Right lobe of liver (tissue), 6 donors: ENCODE measurements at regions not wholly inside any gene's neighbourhood (a gene's known extent, or its start where the extent isn't known, plus 50 kb on each side); places are given as distances from the start of the nearest gene placed in this dataset.

Experiments used
- ATAC-seq, 4 donors: fragments of 200-7000 bp; cut with Tn5 transposase; one replicate each; pipeline ENCODE4 v1.9.1; 2020; ENCODE audit warnings: mild to moderate bottlenecking in 4 of 4, moderate library complexity in 4 of 4
- DNase-seq, 3 donors: peaks; one replicate each; pipeline ENCODE4 v3.0.0-alpha.2; 2020
- H3K27ac ChIP-seq, 3 donors: fragments of 200-600 bp; one replicate each; pipeline ENCODE4 v1.8.0; 2022
- H3K27me3 ChIP-seq, 2 donors: fragments of 200-600 bp; one replicate each; pipeline ENCODE4 v1.8.0; 2022
- H3K36me3 ChIP-seq, 4 donors: fragments of 200-600 bp; sonication (generic) in 1 of 4; one replicate each; pipeline versions ENCODE4 v1.5.1 to v1.8.0; 2017 to 2022; ENCODE audit warnings: control low read depth in 1 of 4
- H3K4me1 ChIP-seq, 4 donors: fragments of 200-600 bp; sonication (generic) in 1 of 4; one replicate each; pipeline versions ENCODE4 v1.5.1 to v1.8.0; 2017 to 2022; ENCODE audit warnings: control low read depth in 1 of 4
- H3K4me3 ChIP-seq, 3 donors: fragments of 200-600 bp; one replicate each; pipeline ENCODE4 v1.8.0; 2022
- H3K9me3 ChIP-seq, 4 donors: fragments of 200-600 bp; sonication (generic) in 1 of 4; one replicate each; pipeline versions ENCODE4 v1.5.1 to v1.8.0; 2017 to 2022; ENCODE audit warnings: control low read depth in 1 of 4
- CTCF ChIP-seq, 4 donors: fragments of 200-600 bp in 3 of 4; fragments of 450-650 bp in 1 of 4; IDR thresholded peaks; one replicate each; pipeline versions ENCODE4 v1.5.1 to v1.8.0; 2016 to 2022; ENCODE audit warnings: antibody characterized with exemption in 4 of 4, mild to moderate bottlenecking in 2 of 4
- POLR2A ChIP-seq: fragments of 450-650 bp; IDR thresholded peaks from one replicate; pipeline ENCODE4 v1.6.1; 2017; ENCODE audit warnings: antibody characterized with exemption, mild to moderate bottlenecking
- WGBS: methylation state at CpG from one replicate; pipeline ENCODE4 v1.1.6; 2018; ENCODE audit warnings: low coverage, low lambda C conversion rate; ENCODE audit not compliant: insufficient coverage; ENCODE audit errors: missing lambda C conversion rate; 5-methylcytosine and 5-hydroxymethylcytosine counted together
- intact Hi-C, 2 donors: fragments of 100-400 bp; cut with DNase I; formaldehyde crosslinking; loops; one replicate each; pipeline versions ENCODE4 v1.11.2 to v1.14.1; 2022
- donor health status: DM: no; HTN: yes; CAD: no.
- donor health status: DM: no; HTN: no; CAD: no.
- donor health status: DM: no; HTN: no; CAD: no.
- donor health status: DM: no; HTN: yes; CAD: no.
- donor health status: DM: no; HTN: yes; CAD: no.

GRCh38 chr3:66753670-66754069, 244.4 kb upstream of the KBTBD8 start:
- TF ChIP-seq POLR2A (no peak), CTCF (IDR thresholded peaks at IDR 0.05) (no peak)
- DNase-seq (no peak), ATAC-seq (no peak)
- no peaks in the 10 kb centered on the region for H3K27me3 ChIP-seq
- intact Hi-C loops = no loop called here
- no peak overlapping the region for H3K27ac ChIP-seq
- H3K4me3 ChIP-seq = no peak overlapping the region
- H3K4me1 ChIP-seq = no peaks in the 10 kb centered on the region
- H3K36me3 ChIP-seq = no peaks in the 10 kb centered on the region
- H3K9me3 ChIP-seq = no peaks in the 10 kb centered on the region

DNA sequence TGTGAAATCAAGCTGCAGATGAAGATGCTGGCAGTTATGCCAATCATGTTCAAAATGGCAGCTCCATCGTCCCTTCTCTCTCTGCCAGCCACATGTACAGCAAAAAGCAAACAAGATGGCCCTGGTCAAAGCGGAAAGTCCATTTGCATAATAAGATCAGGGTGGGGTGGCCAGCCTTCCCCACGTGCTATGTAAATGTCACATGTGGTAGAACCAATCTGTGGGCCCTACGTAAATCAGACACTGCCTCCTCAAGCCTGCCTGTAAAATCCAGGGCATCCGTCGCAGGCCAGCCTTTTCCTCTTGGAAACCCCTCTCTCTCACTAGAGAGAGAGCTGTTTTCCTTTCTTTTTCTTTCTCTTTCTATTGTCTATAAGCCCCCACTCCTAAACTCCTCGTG, 243.5 kb upstream of the KBTBD8 start:
- no peaks in the 10 kb centered on the region for H3K9me3 ChIP-seq
- 94% methylated on average over 6 of the region's 7 CpGs for WGBS
- no peak overlapping the region for H3K4me3 ChIP-seq
- no peaks in the 10 kb centered on the region for H3K27me3 ChIP-seq
- H3K36me3 ChIP-seq = no peaks in the 10 kb centered on the region
- H3K4me1 ChIP-seq = no peaks in the 10 kb centered on the region
- intact Hi-C loops = no loop called here
- DNase-seq = no peak
- no peak for TF ChIP-seq POLR2A
- TF ChIP-seq CTCF (IDR thresholded peaks at IDR 0.05) = no peak
- ATAC-seq = no peak
- no peak overlapping the region for H3K27ac ChIP-seq

DNA sequence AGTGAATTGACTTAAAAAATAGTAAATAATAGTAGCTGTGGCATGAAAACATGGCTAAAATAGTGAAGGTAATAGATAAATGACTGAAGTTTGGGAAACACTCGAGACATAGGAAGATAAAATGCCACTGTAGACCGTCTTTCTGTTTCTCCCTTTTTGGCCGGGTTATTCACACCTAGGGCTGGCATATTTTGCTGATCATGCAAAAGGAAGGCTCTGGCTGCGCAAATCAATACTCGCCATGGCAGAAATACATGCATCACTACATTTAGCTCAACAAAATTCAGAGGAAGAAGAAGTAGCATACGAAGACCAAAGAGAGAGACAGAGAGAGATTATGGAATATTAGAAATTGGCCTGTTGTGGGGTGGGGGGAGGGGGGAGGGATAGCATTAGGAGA, 242.2 kb upstream of the KBTBD8 start:
- no peaks in the 10 kb centered on the region for H3K4me1 ChIP-seq
- no peak overlapping the region for H3K4me3 ChIP-seq
- TF ChIP-seq CTCF (IDR thresholded peaks at IDR 0.05) = no peak
- no peak for TF ChIP-seq POLR2A
- DNase-seq = no peak
- intact Hi-C loops = no loop called here
- H3K27me3 ChIP-seq = no peaks in the 10 kb centered on the region
- no peak for ATAC-seq
- 81% methylated on average over 6 of the region's 6 CpGs for WGBS
- no peaks in the 10 kb centered on the region for H3K36me3 ChIP-seq
- H3K27ac ChIP-seq = no peak overlapping the region
- no peaks in the 10 kb centered on the region for H3K9me3 ChIP-seq

- H3K27me3 ChIP-seq = no peaks in the 10 kb centered on the region
- H3K4me1 ChIP-seq = no peaks in the 10 kb centered on the region
- H3K36me3 ChIP-seq = no peaks in the 10 kb centered on the region
- no peak overlapping the region for H3K4me3 ChIP-seq
- no peak for DNase-seq
- no peak overlapping the region for H3K27ac ChIP-seq
- intact Hi-C loops = no loop called here
- no peaks in the 10 kb centered on the region for H3K9me3 ChIP-seq
- no peak for ATAC-seq
- no peak for TF ChIP-seq POLR2A
- TF ChIP-seq CTCF (IDR thresholded peaks at IDR 0.05) = no peak
- WGBS = 93% methylated on average over 8 of the region's 8 CpGs
Observed at GRCh38 chr3:66756468-66757036, 241.6 kb upstream of the KBTBD8 start.
